Adrenal gland (tissue), 9 donors: ENCODE measurements at regions not wholly inside any gene's neighbourhood (a gene's known extent, or its start where the extent isn't known, plus 50 kb on each side); places are given as distances from the start of the nearest gene placed in this dataset.
"Not testable (repeated sequence)": the region's sequence is repeated elsewhere in the genome, so short reads cannot be mapped to it uniquely, and the experiment has no call there.

Experiments used
- DNase-seq, 7 donors: peaks; one replicate each; pipeline ENCODE4 v3.0.0-alpha.2; 2019 to 2020
- H3K27ac ChIP-seq, 5 donors: fragments of 200-600 bp; sonication (generic) in 4 of 5; 1 replicate in 3 of 5; 2 replicates in 2 of 5; pipeline versions ENCODE4 v1.5.1 to v1.8.0; 2016 to 2020; ENCODE audit warnings: mild to moderate bottlenecking in 1 of 5
- H3K27me3 ChIP-seq: fragments of 200-600 bp; 2 replicates; pipeline ENCODE4 v1.8.0; 2021
- H3K36me3 ChIP-seq, 2 donors: fragments of 200-600 bp; replicated peaks in 1 of 2; 1 replicate in 1 of 2; 2 replicates in 1 of 2; pipeline versions ENCODE4 v1.5.1 to v1.8.0; 2018 to 2022
- H3K4me1 ChIP-seq, 2 donors: fragments of 200-600 bp; replicated peaks in 1 of 2; 1 replicate in 1 of 2; 2 replicates in 1 of 2; pipeline versions ENCODE4 v1.5.1 to v1.8.0; 2018 to 2021
- H3K4me3 ChIP-seq, 4 donors: fragments of 200-600 bp; sonication (generic) in 3 of 4; one replicate each; pipeline ENCODE4 v1.5.1; 2016 to 2018
- H3K9me3 ChIP-seq, 3 donors: fragments of 200-600 bp; sonication (generic) in 1 of 3; replicated peaks in 1 of 3; 1 replicate in 2 of 3; 2 replicates in 1 of 3; pipeline versions ENCODE4 v1.5.1 to v1.8.0; 2016 to 2021
- POLR2A ChIP-seq, 2 donors: fragments of 450-650 bp; IDR thresholded peaks; one replicate each; pipeline ENCODE4 v1.6.1; 2017; ENCODE audit warnings: antibody characterized with exemption in 2 of 2, mild to moderate bottlenecking in 2 of 2, moderate library complexity in 1 of 2
- WGBS, 4 donors: extraction: QIAGEN DNeasy Blood & Tissue Kit in 2 of 4; methylation state at CpG; one replicate each; pipeline versions ENCODE4 v1.1.5 to v1.1.7; 2013 to 2017; 5-methylcytosine and 5-hydroxymethylcytosine counted together
- intact Hi-C, 2 donors: fragments of 100-400 bp; cut with DNase I; formaldehyde crosslinking; loops; one replicate each; pipeline versions ENCODE4 v1.14.1 to v1.15.0; 2022 to 2023
- TF ChIP-seq, protein P1 (sequence below), 6 experiments: fragments of 450-650 bp in 4 of 6; fragments of 200-600 bp in 2 of 6; sonication (generic) in 1 of 6; IDR thresholded peaks; 1 replicate in 5 of 6; 2 replicates in 1 of 6; pipeline versions ENCODE4 v1.5.1 to v1.8.0; 2016 to 2021; ENCODE audit warnings: antibody characterized with exemption in 6 of 6, mild to moderate bottlenecking in 2 of 6, moderate library complexity in 1 of 6
- donor health status: healthy with polysubstance abuse.
- donor health status: Bipolar disorder and iron deficiency.
- donor health status: DM: yes; HTN: yes; CAD: no.
- donor health status: DM: no; HTN: no; CAD: no.
- donor health status: DM: no; HTN: no; CAD: no.

DNA sequence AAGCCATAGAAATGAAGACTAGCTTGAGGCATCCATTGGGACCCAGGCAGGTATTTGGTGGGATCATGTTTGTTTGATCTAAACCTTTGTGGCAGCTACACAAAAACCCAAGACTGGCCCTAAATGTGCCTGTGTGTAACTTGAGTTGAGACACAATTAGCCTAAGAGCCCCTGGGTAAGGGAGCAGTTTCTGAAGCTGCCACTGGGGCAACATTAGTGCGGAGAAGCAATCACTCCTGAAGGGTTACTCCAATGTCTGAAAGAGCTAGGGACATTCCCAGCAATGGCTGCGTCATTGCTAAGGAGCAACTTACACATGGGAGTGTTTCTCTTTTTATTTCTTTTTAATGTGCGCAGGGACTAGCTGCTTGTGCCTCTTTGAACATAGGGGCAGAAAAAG lies 67.9 kb upstream of the EEF1E1 start:
- intact Hi-C loops: no loop called here
- Histone ChIP-seq H3K9me3 (no peaks in the 10 kb centered on the region), H3K4me3 (no peak overlapping the region), H3K27ac (no peak overlapping the region), H3K4me1 (no peaks in the 10 kb centered on the region), H3K27me3 (no peaks in the 10 kb centered on the region), H3K36me3 (no peaks in the 10 kb centered on the region)
- no peak for DNase-seq
- WGBS, 4 donors: 82 to 96% (median 88%) methylated on average over 3 of the region's 3 CpGs
- no peak for TF ChIP-seq POLR2A (IDR thresholded peaks at IDR 0.05)
- TF ChIP-seq, protein P1, sequence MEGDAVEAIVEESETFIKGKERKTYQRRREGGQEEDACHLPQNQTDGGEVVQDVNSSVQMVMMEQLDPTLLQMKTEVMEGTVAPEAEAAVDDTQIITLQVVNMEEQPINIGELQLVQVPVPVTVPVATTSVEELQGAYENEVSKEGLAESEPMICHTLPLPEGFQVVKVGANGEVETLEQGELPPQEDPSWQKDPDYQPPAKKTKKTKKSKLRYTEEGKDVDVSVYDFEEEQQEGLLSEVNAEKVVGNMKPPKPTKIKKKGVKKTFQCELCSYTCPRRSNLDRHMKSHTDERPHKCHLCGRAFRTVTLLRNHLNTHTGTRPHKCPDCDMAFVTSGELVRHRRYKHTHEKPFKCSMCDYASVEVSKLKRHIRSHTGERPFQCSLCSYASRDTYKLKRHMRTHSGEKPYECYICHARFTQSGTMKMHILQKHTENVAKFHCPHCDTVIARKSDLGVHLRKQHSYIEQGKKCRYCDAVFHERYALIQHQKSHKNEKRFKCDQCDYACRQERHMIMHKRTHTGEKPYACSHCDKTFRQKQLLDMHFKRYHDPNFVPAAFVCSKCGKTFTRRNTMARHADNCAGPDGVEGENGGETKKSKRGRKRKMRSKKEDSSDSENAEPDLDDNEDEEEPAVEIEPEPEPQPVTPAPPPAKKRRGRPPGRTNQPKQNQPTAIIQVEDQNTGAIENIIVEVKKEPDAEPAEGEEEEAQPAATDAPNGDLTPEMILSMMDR (IDR thresholded peaks at IDR 0.05): no peak

DNA sequence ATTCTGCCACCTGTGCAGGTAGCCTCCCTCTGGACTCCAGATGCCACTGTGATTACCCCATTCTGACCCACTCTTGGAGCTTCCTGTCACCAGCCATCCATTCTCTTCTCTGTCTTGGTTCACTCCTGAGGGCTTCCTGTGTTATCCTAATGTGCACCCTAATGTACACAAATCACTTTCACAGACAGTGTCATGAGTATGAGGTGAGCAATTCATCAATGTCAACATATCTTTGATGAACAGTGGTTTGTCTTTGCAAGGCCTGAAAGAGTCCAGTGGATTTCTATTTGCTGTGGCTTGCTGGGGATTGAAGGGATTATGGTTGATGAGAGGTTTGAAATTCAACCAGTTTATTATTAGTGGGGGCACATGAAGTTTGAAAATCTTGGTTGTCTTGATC lies 63.8 kb upstream of the EEF1E1 start:
- H3K4me3 ChIP-seq: no peak overlapping the region
- no peak for TF ChIP-seq POLR2A (IDR thresholded peaks at IDR 0.05)
- TF ChIP-seq, protein P1 (IDR thresholded peaks at IDR 0.05): no peak
- no peaks in the 10 kb centered on the region for H3K36me3 ChIP-seq
- intact Hi-C loops: no loop called here
- no peaks in the 10 kb centered on the region for H3K4me1 ChIP-seq
- no peaks in the 10 kb centered on the region for H3K9me3 ChIP-seq
- no peak overlapping the region for H3K27ac ChIP-seq
- no peaks in the 10 kb centered on the region for H3K27me3 ChIP-seq
- DNase-seq: no peak

DNA sequence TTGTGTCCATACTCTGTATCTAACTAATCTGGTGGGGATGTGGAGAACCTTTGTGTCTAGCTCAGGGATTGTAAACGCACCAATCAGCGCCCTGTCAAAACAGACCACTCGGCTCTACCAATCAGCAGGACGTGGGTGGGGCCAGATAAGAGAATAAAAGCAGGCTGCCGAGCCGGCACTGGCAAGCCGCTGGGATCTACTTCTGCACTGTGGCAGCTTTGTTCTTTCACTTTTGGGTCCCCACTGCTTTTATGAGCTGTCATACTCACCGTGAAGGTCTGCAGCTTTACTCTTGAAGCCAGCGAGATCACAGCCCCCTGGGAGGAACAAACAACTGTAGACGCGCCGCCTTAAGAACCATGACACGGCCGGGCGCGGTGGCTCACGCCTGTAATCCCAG lies 62.7 kb upstream of the EEF1E1 start:
- H3K27ac ChIP-seq, H3K4me1 ChIP-seq, H3K9me3 ChIP-seq, DNase-seq, H3K36me3 ChIP-seq, intact Hi-C loops, H3K27me3 ChIP-seq, H3K4me3 ChIP-seq: not testable (repeated sequence)
- WGBS, 4 donors: 89 to 92% (median 92%) methylated on average over 12 to 17 of the region's 17 CpGs

DNA sequence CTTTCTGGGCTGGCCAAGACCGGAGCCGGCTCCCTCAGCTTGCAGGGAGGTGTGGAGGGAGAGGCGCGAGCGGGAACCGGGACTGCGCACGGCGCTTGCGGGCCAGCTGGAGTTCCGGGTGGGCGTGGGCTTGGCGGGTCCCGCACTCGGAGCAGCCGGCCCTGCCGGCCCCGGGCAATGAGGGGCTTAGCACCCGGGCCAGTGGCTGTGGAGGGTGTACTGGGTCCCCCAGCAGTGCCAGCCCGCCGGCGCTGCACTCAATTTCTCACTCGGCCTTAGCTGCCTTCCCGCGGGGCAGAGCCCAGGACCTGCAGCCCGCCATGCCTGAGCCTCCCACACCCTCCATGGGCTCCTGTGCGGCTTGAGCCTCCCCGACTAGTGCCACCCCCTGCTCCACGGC lies 61.9 kb upstream of the EEF1E1 start:
- DNase-seq, H3K27me3 ChIP-seq, H3K4me3 ChIP-seq, H3K36me3 ChIP-seq, H3K9me3 ChIP-seq, H3K27ac ChIP-seq, intact Hi-C loops, H3K4me1 ChIP-seq: not testable (repeated sequence)
- 93 to 95% (median 93%) methylated on average over 14 to 29 of the region's 29 CpGs; no CpG with 5 or more reads in 1 of the 4 donors for WGBS, 4 donors

DNA sequence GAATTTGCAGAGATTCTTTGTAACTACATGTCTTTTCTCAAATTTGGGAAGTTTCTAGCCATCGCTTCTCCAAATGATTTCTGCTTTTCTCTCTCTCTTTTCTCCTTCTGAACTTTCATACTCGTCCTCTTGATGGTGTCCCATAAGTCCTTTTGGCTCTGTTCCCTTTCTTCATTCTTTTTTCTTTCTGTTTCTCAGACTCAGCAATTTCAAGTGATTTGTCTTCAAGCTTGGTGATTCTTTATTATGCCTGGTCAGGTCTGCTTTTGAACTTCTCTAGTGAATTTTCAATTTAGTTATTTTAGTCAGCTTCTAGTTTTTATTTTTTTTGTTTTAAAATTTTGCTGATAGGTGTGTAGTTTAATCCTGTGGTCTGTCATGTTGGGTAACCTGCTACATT lies 57.6 kb upstream of the EEF1E1 start:
- WGBS, 4 donors: 60 to 75% (median 64%) methylated on average over 2 of the region's 2 CpGs
- TF ChIP-seq, protein P1 (IDR thresholded peaks at IDR 0.05): no peak
- no peak for TF ChIP-seq POLR2A (IDR thresholded peaks at IDR 0.05)
- intact Hi-C loops: no loop called here
- Histone ChIP-seq H3K4me3 (no peak overlapping the region), H3K36me3 (no peaks in the 10 kb centered on the region), H3K4me1 (no peaks in the 10 kb centered on the region), H3K9me3 (no peaks in the 10 kb centered on the region), H3K27me3 (no peaks in the 10 kb centered on the region), H3K27ac (no peak overlapping the region)
- no peak for DNase-seq
